Progenitor cell of endocrine pancreas (in vitro differentiated cells): ENCODE measurements at regions not wholly inside any gene's neighbourhood (a gene's known extent, or its start where the extent isn't known, plus 50 kb on each side); places are given as distances from the start of the nearest gene placed in this dataset.
"Not testable (repeated sequence)": the region's sequence is repeated elsewhere in the genome, so short reads cannot be mapped to it uniquely, and the experiment has no call there.

ENCODE experiments used
- DNase-seq: peaks from one replicate; pipeline ENCODE4 v3.0.0; 2021; ENCODE audit warnings: low spot score; ENCODE audit not compliant: unreplicated experiment
- H3K27ac Mint-ChIP-seq: 2 replicates; pipeline ENCODE4 v1.8.0; 2021; ENCODE audit warnings: mild to moderate bottlenecking, moderate library complexity, mixed read lengths
- H3K27me3 Mint-ChIP-seq: 2 replicates; pipeline ENCODE4 v1.8.0; 2021; ENCODE audit warnings: mixed read lengths
- H3K36me3 Mint-ChIP-seq: 2 replicates; pipeline ENCODE4 v1.8.0; 2022; ENCODE audit warnings: mixed read lengths; ENCODE audit not compliant: insufficient read depth
- H3K4me1 Mint-ChIP-seq: 2 replicates; pipeline ENCODE4 v1.8.0; 2021; ENCODE audit warnings: low read depth, mixed read lengths
- H3K4me3 Mint-ChIP-seq: 2 replicates; pipeline ENCODE4 v1.8.0; 2021; ENCODE audit warnings: low read depth, mild to moderate bottlenecking, moderate library complexity, mixed read lengths
- H3K9me3 Mint-ChIP-seq: 2 replicates; pipeline ENCODE4 v1.8.0; 2021; ENCODE audit warnings: low read depth, mixed read lengths
- TF ChIP-seq, protein P1 (sequence below): fragments of 200-600 bp; sonication (generic); IDR thresholded peaks from one replicate; pipeline ENCODE4 v1.5.0; 2021; ENCODE audit warnings: antibody characterized with exemption, mild to moderate bottlenecking; ENCODE audit not compliant: unreplicated experiment

DNA sequence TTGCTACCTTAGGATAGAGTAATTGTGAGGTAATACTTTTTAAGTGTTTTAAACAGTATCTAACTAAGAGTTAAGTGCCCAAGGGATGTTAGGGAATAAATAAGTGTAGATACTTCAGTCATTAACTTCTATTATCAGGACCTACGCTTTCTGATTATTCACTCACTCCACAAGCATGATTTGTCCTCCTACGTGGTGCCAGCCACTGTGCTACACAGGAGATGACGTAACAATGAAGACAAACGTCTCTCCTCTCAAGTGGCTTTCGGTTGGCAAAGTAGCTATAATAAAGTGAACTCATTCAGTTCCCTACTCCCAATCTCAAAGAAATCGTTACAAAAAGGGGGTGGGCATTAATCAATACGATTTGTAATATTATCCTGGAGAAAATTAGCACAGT, 100.9 kb upstream of the SETBP1 start:
- H3K4me1 Mint-ChIP-seq, result no peaks in the 10 kb centered on the region
- no peak for DNase-seq
- H3K27ac Mint-ChIP-seq, result no peak overlapping the region
- H3K36me3 Mint-ChIP-seq, result no peaks in the 10 kb centered on the region
- peaks cover 6% of the 10 kb centered on the region for H3K9me3 Mint-ChIP-seq
- TF ChIP-seq, protein P1, sequence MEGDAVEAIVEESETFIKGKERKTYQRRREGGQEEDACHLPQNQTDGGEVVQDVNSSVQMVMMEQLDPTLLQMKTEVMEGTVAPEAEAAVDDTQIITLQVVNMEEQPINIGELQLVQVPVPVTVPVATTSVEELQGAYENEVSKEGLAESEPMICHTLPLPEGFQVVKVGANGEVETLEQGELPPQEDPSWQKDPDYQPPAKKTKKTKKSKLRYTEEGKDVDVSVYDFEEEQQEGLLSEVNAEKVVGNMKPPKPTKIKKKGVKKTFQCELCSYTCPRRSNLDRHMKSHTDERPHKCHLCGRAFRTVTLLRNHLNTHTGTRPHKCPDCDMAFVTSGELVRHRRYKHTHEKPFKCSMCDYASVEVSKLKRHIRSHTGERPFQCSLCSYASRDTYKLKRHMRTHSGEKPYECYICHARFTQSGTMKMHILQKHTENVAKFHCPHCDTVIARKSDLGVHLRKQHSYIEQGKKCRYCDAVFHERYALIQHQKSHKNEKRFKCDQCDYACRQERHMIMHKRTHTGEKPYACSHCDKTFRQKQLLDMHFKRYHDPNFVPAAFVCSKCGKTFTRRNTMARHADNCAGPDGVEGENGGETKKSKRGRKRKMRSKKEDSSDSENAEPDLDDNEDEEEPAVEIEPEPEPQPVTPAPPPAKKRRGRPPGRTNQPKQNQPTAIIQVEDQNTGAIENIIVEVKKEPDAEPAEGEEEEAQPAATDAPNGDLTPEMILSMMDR, result no peak
- H3K27me3 Mint-ChIP-seq, result no peaks in the 10 kb centered on the region
- no peak overlapping the region for H3K4me3 Mint-ChIP-seq

DNA sequence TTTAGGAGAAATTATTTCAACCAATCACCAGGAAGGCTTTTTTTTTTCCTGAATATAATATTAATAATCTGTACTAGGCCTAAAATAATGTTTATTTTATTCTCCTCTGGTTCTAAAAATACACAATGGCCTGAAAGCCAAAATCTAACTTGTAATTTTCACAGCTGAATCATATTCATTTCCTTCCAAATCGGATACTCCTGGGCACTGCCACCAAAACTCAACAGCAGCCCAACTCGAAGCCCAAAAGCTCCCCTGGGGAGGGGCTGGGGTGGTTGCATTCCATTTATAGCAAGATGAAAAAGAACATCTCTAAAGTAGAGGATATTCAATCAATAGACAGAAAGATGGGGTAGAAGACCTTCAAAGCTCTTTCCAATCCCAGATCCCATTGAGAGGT, 100.5 kb upstream of the SETBP1 start:
- H3K36me3 Mint-ChIP-seq, result no peaks in the 10 kb centered on the region
- TF ChIP-seq, protein P1, result no peak

DNA sequence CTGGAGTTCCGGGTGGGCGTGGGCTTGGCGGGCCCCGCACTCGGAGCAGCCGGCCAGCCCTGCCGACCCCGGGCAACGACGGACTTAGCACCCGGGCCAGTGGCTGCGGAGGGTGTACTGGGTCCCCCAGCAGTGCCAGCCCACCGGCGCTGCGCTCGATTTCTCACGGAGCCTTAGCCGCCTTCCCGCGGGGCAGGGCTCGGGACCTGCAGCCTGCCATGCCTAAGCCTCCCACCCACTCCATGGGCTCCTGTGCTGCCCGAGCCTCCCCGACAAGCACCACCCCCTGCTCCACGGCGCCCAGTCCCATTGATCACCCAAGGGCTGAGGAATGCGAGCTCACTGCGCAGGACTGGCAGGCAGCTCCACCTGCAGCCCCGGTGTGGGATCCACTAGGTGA, 99.9 kb upstream of the SETBP1 start:
- not testable (repeated sequence) for H3K4me3 Mint-ChIP-seq, DNase-seq, H3K27ac Mint-ChIP-seq, H3K4me1 Mint-ChIP-seq, H3K36me3 Mint-ChIP-seq, H3K27me3 Mint-ChIP-seq, H3K9me3 Mint-ChIP-seq

More for the DNA sequence above, 100.5 kb upstream of the SETBP1 start:
- DNase-seq, result no peak
- Mint-ChIP-seq H3K27me3 (no peaks in the 10 kb centered on the region), H3K4me3 (no peak overlapping the region), H3K9me3 (peaks cover 6% of the 10 kb centered on the region), H3K27ac (no peak overlapping the region), H3K4me1 (no peaks in the 10 kb centered on the region)

DNA sequence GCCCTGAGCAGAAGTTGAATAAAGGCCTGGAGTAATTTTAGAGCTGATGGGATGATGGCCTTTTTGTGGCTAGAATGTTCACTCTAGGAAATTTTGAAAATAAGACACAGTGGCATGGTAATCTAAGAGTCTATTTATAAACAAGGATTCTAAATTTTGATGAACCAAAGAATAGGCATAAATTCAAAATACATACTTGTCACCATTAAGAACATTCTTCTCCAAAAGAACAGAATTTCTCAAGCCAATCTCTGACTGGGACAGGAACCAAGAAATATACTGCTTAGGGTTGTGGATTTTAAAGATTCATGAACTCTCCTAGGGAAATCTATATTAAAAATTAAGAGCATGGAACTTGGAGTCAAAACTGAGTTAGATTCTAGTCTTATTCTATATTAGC, 98.2 kb upstream of the SETBP1 start:
- no peaks in the 10 kb centered on the region for H3K4me1 Mint-ChIP-seq
- no peak for DNase-seq
- H3K36me3 Mint-ChIP-seq, result no peaks in the 10 kb centered on the region
- H3K27me3 Mint-ChIP-seq, result no peaks in the 10 kb centered on the region
- peaks cover 6% of the 10 kb centered on the region for H3K9me3 Mint-ChIP-seq
- TF ChIP-seq, protein P1, result no peak
- no peak overlapping the region for H3K4me3 Mint-ChIP-seq
- H3K27ac Mint-ChIP-seq, result no peak overlapping the region

DNA sequence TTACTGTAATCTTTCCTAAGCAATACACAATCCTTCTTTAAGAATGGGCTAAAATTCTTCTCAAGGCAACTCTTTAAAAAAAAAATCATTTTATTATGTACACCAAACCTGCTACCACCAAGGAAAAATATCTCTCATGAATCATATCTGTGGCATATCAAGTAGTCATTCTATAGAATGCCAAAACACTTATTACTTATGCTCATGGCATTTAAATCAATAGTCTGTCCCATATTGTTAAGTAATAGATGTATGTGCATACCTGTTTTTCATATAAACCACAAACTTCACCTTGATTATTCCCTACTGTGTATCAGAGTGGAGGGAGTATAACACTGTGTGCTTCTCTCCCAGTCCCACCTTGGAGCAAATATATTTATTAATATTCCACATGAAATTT, 95.8 kb upstream of the SETBP1 start:
- TF ChIP-seq, protein P1, result no peak
- Mint-ChIP-seq H3K4me3 (no peak overlapping the region), H3K36me3 (no peaks in the 10 kb centered on the region)

DNA sequence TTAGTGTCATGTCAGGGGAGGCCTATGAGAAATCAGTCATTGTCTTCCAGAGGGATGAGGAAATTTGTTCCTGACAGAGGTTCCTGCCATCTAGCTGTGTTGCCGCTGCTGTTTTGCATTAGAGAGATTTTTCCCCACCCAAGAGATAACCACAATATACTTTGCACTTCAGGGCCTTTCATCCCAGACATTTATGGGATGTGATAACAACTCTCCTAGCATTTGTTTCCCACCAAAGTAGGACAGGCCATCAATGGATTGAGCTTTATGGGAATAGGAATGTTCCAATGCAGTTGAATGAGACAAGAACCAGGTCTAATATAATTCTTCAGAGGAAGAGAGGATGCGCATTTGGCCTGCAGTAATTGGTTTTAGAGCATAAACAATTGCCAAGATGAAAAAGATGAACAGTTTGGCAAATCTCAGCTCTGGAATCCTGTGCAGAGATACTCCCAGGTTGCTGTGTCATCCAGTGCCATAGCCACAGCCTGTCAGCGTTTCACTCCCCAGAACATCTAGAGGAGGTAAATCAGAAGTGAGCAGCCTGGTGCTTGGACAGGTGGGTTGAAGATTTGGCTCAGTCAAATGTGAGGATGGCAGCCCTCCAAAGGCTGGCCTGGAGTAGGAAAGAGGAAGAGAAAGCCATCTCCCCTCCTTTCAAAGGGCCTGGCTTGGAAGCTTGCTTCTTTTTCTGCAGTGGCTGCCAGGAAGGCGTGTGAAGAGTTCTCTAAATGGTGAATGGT, 93.7 kb upstream of the SETBP1 start:
- DNase-seq, result no peak
- Mint-ChIP-seq H3K4me1 (no peaks in the 10 kb centered on the region), H3K4me3 (no peak overlapping the region), H3K27me3 (no peaks in the 10 kb centered on the region), H3K9me3 (peaks cover 3% of the 10 kb centered on the region), H3K27ac (no peak overlapping the region), H3K36me3 (no peaks in the 10 kb centered on the region)
- TF ChIP-seq, protein P1, result no peak

More for the DNA sequence above, 95.8 kb upstream of the SETBP1 start:
- Mint-ChIP-seq H3K9me3 (peaks cover 6% of the 10 kb centered on the region), H3K4me1 (no peaks in the 10 kb centered on the region), H3K27ac (no peak overlapping the region), H3K27me3 (no peaks in the 10 kb centered on the region)
- no peak for DNase-seq
